Tibial nerve (tissue), 4 donors: ENCODE measurements at regions not wholly inside any gene's neighbourhood (a gene's known extent, or its start where the extent isn't known, plus 50 kb on each side); places are given as distances from the start of the nearest gene placed in this dataset.

Source experiments
- EP300 ChIP-seq, 2 donors: sonication (generic); formaldehyde crosslinking; IDR thresholded peaks; one replicate each; pipeline ENCODE4 v1.6.1; 2017; ENCODE audit warnings: antibody characterized with exemption in 2 of 2, mild to moderate bottlenecking in 1 of 2
- TF ChIP-seq, protein P1 (sequence below), 5 experiments: fragments of 200-600 bp in 3 of 5; fragments of 450-650 bp in 2 of 5; sonication (generic) in 3 of 5; IDR thresholded peaks; one replicate each; pipeline ENCODE4 v1.5.1; 2016 to 2019; ENCODE audit warnings: antibody characterized with exemption in 5 of 5, mild to moderate bottlenecking in 3 of 5, moderate library complexity in 2 of 5

DNA sequence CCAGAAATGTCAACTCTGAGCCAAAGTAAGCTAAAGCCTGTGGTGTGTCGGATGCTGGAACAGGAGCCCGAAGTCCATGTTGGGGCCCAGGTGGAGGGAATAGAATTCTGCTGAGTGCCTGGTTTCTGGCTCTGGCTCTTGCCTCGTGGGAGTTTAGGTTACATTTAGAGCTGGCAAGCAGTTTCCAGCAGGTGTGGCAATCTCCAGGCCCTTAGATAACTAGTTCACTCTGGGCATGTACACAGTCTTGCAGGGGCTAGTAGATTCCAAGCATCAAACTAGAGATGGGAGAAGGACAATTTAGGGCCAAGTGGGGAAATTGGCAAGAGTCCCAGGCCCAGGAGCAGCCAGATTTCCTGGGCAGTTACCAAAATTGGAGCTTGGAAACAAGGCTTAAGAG, 56.3 kb upstream of the STOX2 start:
- TF ChIP-seq, protein P1, sequence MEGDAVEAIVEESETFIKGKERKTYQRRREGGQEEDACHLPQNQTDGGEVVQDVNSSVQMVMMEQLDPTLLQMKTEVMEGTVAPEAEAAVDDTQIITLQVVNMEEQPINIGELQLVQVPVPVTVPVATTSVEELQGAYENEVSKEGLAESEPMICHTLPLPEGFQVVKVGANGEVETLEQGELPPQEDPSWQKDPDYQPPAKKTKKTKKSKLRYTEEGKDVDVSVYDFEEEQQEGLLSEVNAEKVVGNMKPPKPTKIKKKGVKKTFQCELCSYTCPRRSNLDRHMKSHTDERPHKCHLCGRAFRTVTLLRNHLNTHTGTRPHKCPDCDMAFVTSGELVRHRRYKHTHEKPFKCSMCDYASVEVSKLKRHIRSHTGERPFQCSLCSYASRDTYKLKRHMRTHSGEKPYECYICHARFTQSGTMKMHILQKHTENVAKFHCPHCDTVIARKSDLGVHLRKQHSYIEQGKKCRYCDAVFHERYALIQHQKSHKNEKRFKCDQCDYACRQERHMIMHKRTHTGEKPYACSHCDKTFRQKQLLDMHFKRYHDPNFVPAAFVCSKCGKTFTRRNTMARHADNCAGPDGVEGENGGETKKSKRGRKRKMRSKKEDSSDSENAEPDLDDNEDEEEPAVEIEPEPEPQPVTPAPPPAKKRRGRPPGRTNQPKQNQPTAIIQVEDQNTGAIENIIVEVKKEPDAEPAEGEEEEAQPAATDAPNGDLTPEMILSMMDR (IDR thresholded peaks at IDR 0.05) = no peak
- TF ChIP-seq EP300 (IDR thresholded peaks at IDR 0.05) = no peak
